HFF-Myc (cell line): ENCODE measurements at regions not wholly inside any gene's neighbourhood (a gene's known extent, or its start where the extent isn't known, plus 50 kb on each side); places are given as distances from the start of the nearest gene placed in this dataset.
"Not testable (repeated sequence)": the region's sequence is repeated elsewhere in the genome, so short reads cannot be mapped to it uniquely, and the experiment has no call there.

Experiments
- DNase-seq: peaks from one replicate; pipeline ENCODE4 v3.0.0-alpha.2; 2011; ENCODE audit warnings: low read depth; ENCODE audit errors: extremely low read depth
- H3K4me3 ChIP-seq: replicated peaks from 2 replicates; pipeline ENCODE4 v1.5.1; 2011; ENCODE audit warnings: low read depth, mild to moderate bottlenecking, control low read depth, low read length
- CTCF ChIP-seq: IDR thresholded peaks from 2 replicates; pipeline ENCODE4 v1.5.1; 2012; ENCODE audit warnings: mild to moderate bottlenecking, low read depth, low read length, control low read depth; ENCODE audit errors: missing control alignments

GRCh38 chr2:212723226-212723625 is 184.6 kb upstream of the ERBB4 start:
- no peak for DNase-seq
- no peak overlapping the region for H3K4me3 ChIP-seq
- TF ChIP-seq CTCF, result no peak

DNA sequence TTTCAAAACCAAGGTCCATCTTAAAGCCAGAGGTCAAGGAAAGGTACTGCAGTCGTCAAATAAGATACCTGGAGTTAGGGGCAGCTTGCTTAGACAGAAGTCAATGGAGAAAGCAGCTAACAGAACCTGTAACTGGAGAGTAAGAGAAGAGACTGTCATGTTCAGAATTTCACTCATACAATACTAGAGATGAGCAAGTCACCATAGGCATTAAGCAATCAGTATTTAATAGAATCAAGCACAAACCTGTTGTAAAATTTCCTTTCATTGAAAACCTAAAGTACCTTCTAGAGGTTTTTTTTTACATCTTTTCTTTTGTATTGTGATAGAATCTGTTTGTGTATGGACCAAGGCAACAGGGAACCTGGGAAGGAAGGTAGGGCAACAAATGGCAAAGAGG is 183.4 kb upstream of the ERBB4 start:
- no peak for DNase-seq
- no peak for TF ChIP-seq CTCF
- no peak overlapping the region for H3K4me3 ChIP-seq

DNA sequence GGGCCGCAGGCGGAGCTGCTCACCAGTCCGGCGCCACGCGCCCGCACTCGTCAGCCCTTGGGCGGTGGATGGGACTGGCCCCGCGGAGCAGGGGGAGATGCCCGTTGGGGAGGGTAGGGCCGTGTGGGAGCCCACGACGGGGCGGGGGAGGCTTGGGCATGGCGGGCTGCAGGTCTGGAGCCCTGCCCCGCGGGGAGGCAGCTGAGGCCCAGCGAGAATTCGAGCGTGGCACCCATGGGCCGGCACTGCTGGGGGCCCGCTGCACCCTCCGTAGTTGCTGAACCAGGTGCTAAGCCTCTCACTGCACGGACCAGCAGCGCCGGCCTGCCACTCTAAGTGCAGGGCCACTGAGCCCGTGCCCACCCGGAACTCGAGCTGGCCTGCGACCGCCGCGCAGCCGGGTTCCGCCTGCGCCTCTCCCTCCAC is 182.4 kb upstream of the ERBB4 start:
- H3K4me3 ChIP-seq, result no peak overlapping the region
- no peak for DNase-seq
- no peak for TF ChIP-seq CTCF

- H3K4me3 ChIP-seq, DNase-seq: not testable (repeated sequence)
These were observed 176.8 kb upstream of the ERBB4 start for GRCh38 chr2:212715411-212715810.

DNA sequence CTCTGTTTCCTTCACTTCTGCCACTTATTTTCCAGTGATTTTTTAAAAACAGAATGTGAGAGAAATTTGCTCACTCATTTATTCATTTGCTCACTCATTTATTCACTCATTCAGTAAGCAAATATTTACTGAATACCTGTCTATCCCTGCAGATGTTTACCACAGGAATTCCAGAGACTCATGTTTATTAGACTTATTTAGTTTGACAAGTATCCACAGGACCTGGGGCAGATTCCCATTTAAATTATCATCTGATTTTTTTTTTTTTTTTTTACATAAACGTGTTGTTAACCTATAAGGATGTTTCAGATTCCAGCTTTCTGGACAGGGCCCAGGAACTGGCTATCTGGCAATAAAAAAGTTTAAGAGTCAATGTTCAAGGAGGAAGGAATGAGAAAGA is 175.1 kb upstream of the ERBB4 start:
- no peak for DNase-seq
- TF ChIP-seq CTCF, result no peak

GRCh38 chr2:212712991-212713390 is 174.4 kb upstream of the ERBB4 start:
- DNase-seq, result no peak
- H3K4me3 ChIP-seq, result no peak overlapping the region
- TF ChIP-seq CTCF, result no peak

More for the DNA sequence above, 175.1 kb upstream of the ERBB4 start:
- H3K4me3 ChIP-seq, result no peak overlapping the region

DNA sequence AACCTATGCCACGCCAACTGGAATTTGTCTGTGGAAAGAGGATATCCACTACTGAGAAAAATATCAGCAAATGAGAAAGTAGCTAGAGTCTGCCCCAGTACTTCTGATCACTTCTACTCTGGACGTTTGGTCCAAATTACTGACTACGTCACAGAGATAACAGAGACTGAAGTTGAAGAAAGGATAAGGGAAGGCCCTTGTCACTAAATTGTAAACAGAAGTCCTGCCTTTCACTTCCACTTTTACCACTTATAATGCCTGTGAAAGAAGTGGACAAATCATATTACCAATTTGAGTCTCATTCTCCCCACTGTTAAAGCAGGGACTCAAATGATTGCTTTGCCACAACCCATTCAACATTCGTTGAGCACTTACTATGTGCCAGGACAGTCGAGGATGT is 173.9 kb upstream of the ERBB4 start:
- TF ChIP-seq CTCF, result no peak
- H3K4me3 ChIP-seq, result no peak overlapping the region
- DNase-seq, result no peak
